Lower leg skin (tissue), 3 donors: ENCODE measurements at regions not wholly inside any gene's neighbourhood (a gene's known extent, or its start where the extent isn't known, plus 50 kb on each side); places are given as distances from the start of the nearest gene placed in this dataset.

ENCODE experiments used
- CTCF ChIP-seq, 3 donors: fragments of 450-650 bp; IDR thresholded peaks; one replicate each; pipeline ENCODE4 v1.5.1; 2016; ENCODE audit warnings: antibody characterized with exemption in 3 of 3, mild to moderate bottlenecking in 3 of 3, moderate library complexity in 2 of 3
- POLR2A ChIP-seq, 2 donors: fragments of 450-650 bp; IDR thresholded peaks; one replicate each; pipeline ENCODE4 v1.6.1; 2016 to 2017; ENCODE audit warnings: antibody characterized with exemption in 2 of 2, mild to moderate bottlenecking in 1 of 2, moderate library complexity in 1 of 2

- TF ChIP-seq CTCF (IDR thresholded peaks at IDR 0.05) (no peak), POLR2A (IDR thresholded peaks at IDR 0.05) (no peak)
Measured at GRCh38 chr14:28300356-28300755, 466.2 kb upstream of the FOXG1 start.
